H9 (cell line): ENCODE measurements at regions not wholly inside any gene's neighbourhood (a gene's known extent, or its start where the extent isn't known, plus 50 kb on each side); places are given as distances from the start of the nearest gene placed in this dataset.

ENCODE experiments used
- DNase-seq: peaks from one replicate; pipeline ENCODE4 v3.0.0-alpha.2; 2017
- H2AFZ ChIP-seq: one replicate; pipeline ENCODE4 v1.6.1; 2013; ENCODE audit warnings: mild to moderate bottlenecking, low read length, control low read depth, moderate library complexity
- H2AK5ac ChIP-seq: 2 replicates; pipeline ENCODE4 v1.6.1; 2013; ENCODE audit warnings: low read length, control low read depth, mixed read lengths; ENCODE audit not compliant: insufficient read length
- H2BK120ac ChIP-seq: one replicate; pipeline ENCODE4 v1.6.1; 2013; ENCODE audit warnings: low read depth, mild to moderate bottlenecking, low read length, control low read depth, inconsistent platforms; ENCODE audit not compliant: poor library complexity, severe bottlenecking
- H2BK12ac ChIP-seq: 2 replicates; pipeline ENCODE4 v1.6.1; 2013; ENCODE audit warnings: low read length, control low read depth, mixed read lengths, low read depth; ENCODE audit not compliant: insufficient read length
- H2BK15ac ChIP-seq: 2 replicates; pipeline ENCODE4 v1.6.1; 2013; ENCODE audit warnings: low read depth, low read length, control low read depth
- H2BK20ac ChIP-seq: one replicate; pipeline ENCODE4 v1.6.1; 2013; ENCODE audit warnings: low read depth, mild to moderate bottlenecking, low read length, control low read depth, inconsistent platforms; ENCODE audit not compliant: poor library complexity, severe bottlenecking
- H2BK5ac ChIP-seq: 2 replicates; pipeline ENCODE4 v1.6.1; 2013; ENCODE audit warnings: low read length, control low read depth, mixed read lengths; ENCODE audit not compliant: insufficient read length
- H3K14ac ChIP-seq: 2 replicates; pipeline ENCODE4 v1.6.1; 2013; ENCODE audit warnings: low read length, control low read depth; ENCODE audit not compliant: insufficient read depth
- H3K18ac ChIP-seq: 2 replicates; pipeline ENCODE4 v1.6.1; 2013; ENCODE audit warnings: low read depth, mild to moderate bottlenecking, mixed read lengths, low read length, control low read depth; ENCODE audit not compliant: insufficient read length
- H3K23ac ChIP-seq: 2 replicates; pipeline ENCODE4 v1.6.1; 2013; ENCODE audit warnings: low read length, control low read depth, mixed read lengths, low read depth; ENCODE audit not compliant: insufficient read length
- H3K23me2 ChIP-seq: 2 replicates; pipeline ENCODE4 v1.6.1; 2013; ENCODE audit warnings: low read depth, mild to moderate bottlenecking, mixed read lengths, low read length, control low read depth; ENCODE audit not compliant: insufficient read length, poor library complexity, severe bottlenecking
- H3K27ac ChIP-seq: 2 replicates; pipeline ENCODE4 v1.5.1; 2013; ENCODE audit warnings: low read length, control low read depth, mixed read lengths, low read depth; ENCODE audit not compliant: insufficient read length
- H3K27me3 ChIP-seq: 2 replicates; pipeline ENCODE4 v1.6.1; 2013; ENCODE audit warnings: low read length, control low read depth, inconsistent platforms; ENCODE audit not compliant: insufficient read depth
- H3K4ac ChIP-seq: 2 replicates; pipeline ENCODE4 v1.6.1; 2013; ENCODE audit warnings: low read depth, mild to moderate bottlenecking, control low read depth, inconsistent platforms, low read length, moderate library complexity
- H3K4me1 ChIP-seq: 2 replicates; pipeline ENCODE4 v1.6.1; 2013; ENCODE audit warnings: low read length, control low read depth, inconsistent platforms; ENCODE audit not compliant: insufficient read depth
- H3K4me2 ChIP-seq: 2 replicates; pipeline ENCODE4 v1.6.1; 2013; ENCODE audit warnings: low read length, control low read depth, mixed read lengths; ENCODE audit not compliant: insufficient read length, insufficient read depth
- H3K56ac ChIP-seq: 2 replicates; pipeline ENCODE4 v1.6.1; 2013; ENCODE audit warnings: low read depth, mild to moderate bottlenecking, mixed read lengths, low read length, control low read depth; ENCODE audit not compliant: insufficient read length
- H3K79me1 ChIP-seq: 2 replicates; pipeline ENCODE4 v1.6.1; 2013; ENCODE audit warnings: low read depth, mild to moderate bottlenecking, moderate library complexity, low read length, control low read depth, inconsistent platforms; ENCODE audit not compliant: insufficient read depth, poor library complexity, severe bottlenecking
- H3K79me2 ChIP-seq: 2 replicates; pipeline ENCODE4 v1.6.1; 2013; ENCODE audit warnings: low read length, control low read depth, inconsistent platforms; ENCODE audit not compliant: insufficient read depth
- H3K9ac ChIP-seq: 2 replicates; pipeline ENCODE4 v1.6.1; 2013; ENCODE audit warnings: low read length, control low read depth, mixed read lengths; ENCODE audit not compliant: insufficient read length; ENCODE audit errors: extremely low read depth
- H3K9me3 ChIP-seq: one replicate; pipeline ENCODE4 v1.6.1; 2013; ENCODE audit warnings: low read depth, low read length, inconsistent platforms; ENCODE audit not compliant: control insufficient read depth
- H3T11ph ChIP-seq: one replicate; pipeline ENCODE4 v1.6.1; 2013; ENCODE audit warnings: mild to moderate bottlenecking, low read length, control low read depth, inconsistent platforms
- H4K20me1 ChIP-seq: one replicate; pipeline ENCODE4 v1.6.1; 2013; ENCODE audit not compliant: control insufficient read depth, insufficient read length, insufficient read depth
- H4K5ac ChIP-seq: 2 replicates; pipeline ENCODE4 v1.6.1; 2013; ENCODE audit warnings: low read depth, mild to moderate bottlenecking, mixed read lengths, low read length, control low read depth; ENCODE audit not compliant: insufficient read length
- H4K8ac ChIP-seq: replicated peaks from 2 replicates; pipeline ENCODE4 v1.6.1; 2013; ENCODE audit warnings: low read length, control low read depth, mixed read lengths, low read depth; ENCODE audit not compliant: insufficient read length
- H4K91ac ChIP-seq: 2 replicates; pipeline ENCODE4 v1.6.1; 2013; ENCODE audit warnings: low read depth, mild to moderate bottlenecking, moderate library complexity, mixed read lengths, low read length, control low read depth; ENCODE audit not compliant: insufficient read length
- H3K27ac Mint-ChIP-seq, 3 experiments: 2 replicates in 2 of 3; 3 replicates in 1 of 3; pipeline ENCODE4 v1.8.0; 2020 to 2021; ENCODE audit warnings: mixed read lengths in 3 of 3, mild to moderate bottlenecking in 1 of 3, moderate library complexity in 1 of 3
- H3K27me3 Mint-ChIP-seq: 2 replicates; pipeline ENCODE4 v1.8.0; 2021; ENCODE audit warnings: low read depth, mild to moderate bottlenecking, moderate library complexity, mixed read lengths
- H3K36me3 Mint-ChIP-seq, 3 experiments: 2 replicates in 2 of 3; 3 replicates in 1 of 3; pipeline ENCODE4 v1.8.0; 2020 to 2021; ENCODE audit warnings: low read depth in 3 of 3, mixed read lengths in 3 of 3; ENCODE audit not compliant: insufficient read depth in 1 of 3
- H3K4me1 Mint-ChIP-seq, 2 experiments: 2 replicates each; pipeline ENCODE4 v1.8.0; 2020; ENCODE audit warnings: mixed read lengths in 2 of 2
- H3K4me3 Mint-ChIP-seq, 2 experiments: 2 replicates in 1 of 2; 3 replicates in 1 of 2; pipeline ENCODE4 v1.8.0; 2020 to 2021; ENCODE audit warnings: mild to moderate bottlenecking in 2 of 2, mixed read lengths in 2 of 2, moderate library complexity in 1 of 2
- H3K9me3 Mint-ChIP-seq, 2 experiments: 2 replicates in 1 of 2; 3 replicates in 1 of 2; pipeline ENCODE4 v1.8.0; 2020; ENCODE audit warnings: mild to moderate bottlenecking in 2 of 2, mixed read lengths in 2 of 2, moderate library complexity in 1 of 2
- CTCF ChIP-seq: fragments of 200-600 bp; sonication (generic); conservative IDR thresholded peaks from 3 replicates; pipeline ENCODE4 v1.8.0; 2021; ENCODE audit warnings: antibody characterized with exemption, mild to moderate bottlenecking
- WGBS: extraction: QIAGEN DNeasy Blood & Tissue Kit; methylation state at CpG from one replicate; pipeline ENCODE4 v1.1.7; 2013; ENCODE audit warnings: missing lambda C conversion rate, low lambda C conversion rate, mixed read lengths; ENCODE audit not compliant: insufficient read length; ENCODE audit errors: extremely low coverage; 5-methylcytosine and 5-hydroxymethylcytosine counted together

DNA sequence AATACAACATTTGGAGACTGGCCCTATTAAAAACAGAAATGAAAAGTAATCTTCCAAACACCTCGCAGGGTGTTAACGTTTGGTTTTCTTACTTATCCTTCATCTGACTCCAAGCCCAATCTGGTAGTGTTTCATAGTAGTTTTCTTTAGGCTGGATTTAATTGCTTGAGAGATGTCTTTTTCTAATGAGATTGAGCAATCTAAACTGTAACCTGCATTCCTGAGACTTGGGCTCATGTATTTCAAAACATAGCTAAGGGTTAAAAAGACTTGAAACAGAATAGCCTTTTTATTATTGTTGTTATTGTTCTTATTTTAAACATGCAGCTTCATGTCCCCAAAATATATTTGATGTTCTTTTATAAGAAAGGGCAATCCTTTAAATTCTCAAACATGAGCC, 278.9 kb downstream of the TGFB2 start:
- Histone ChIP-seq H4K5ac (no peak overlapping the region), H3K4me2 (no peak overlapping the region), H4K20me1 (no peaks in the 10 kb centered on the region), H4K8ac (no peak overlapping the region), H3K9me3 (no peaks in the 10 kb centered on the region), H3K9ac (no peak overlapping the region), H3K23ac (no peak overlapping the region), H2BK20ac (no peak overlapping the region), H3K79me2 (no peaks in the 10 kb centered on the region), H3K14ac (no peak overlapping the region), H2AK5ac (no peak overlapping the region), H3K18ac (no peak overlapping the region), H2BK12ac (no peak overlapping the region), H3K79me1 (no peaks in the 10 kb centered on the region), H3K56ac (no peak overlapping the region), H3T11ph (no peak overlapping the region), H4K91ac (no peak overlapping the region), H3K4me1 (no peaks in the 10 kb centered on the region), H2BK120ac (no peak overlapping the region), H2BK15ac (no peak overlapping the region), H2AFZ (no peak overlapping the region), H2BK5ac (no peak overlapping the region), H3K27me3 (no peaks in the 10 kb centered on the region), H3K27ac (no peak overlapping the region), H3K23me2 (no peaks in the 10 kb centered on the region), H3K4ac (no peak overlapping the region)
- H3K27me3 Mint-ChIP-seq = no peaks in the 10 kb centered on the region
- TF ChIP-seq CTCF = no peak
- no peaks in the 10 kb centered on the region for H3K4me1 Mint-ChIP-seq
- DNase-seq = no peak
- H3K36me3 Mint-ChIP-seq = peaks cover 4 to 11% (median 5%) of the 10 kb centered on the region in 3 experiments; a peak in 5 of 7 replicates
- H3K4me3 Mint-ChIP-seq = no peak overlapping the region
- H3K9me3 Mint-ChIP-seq = peaks cover 13% of the 10 kb centered on the region in 2 experiments; a peak in 4 of 5 replicates
- H3K27ac Mint-ChIP-seq = no peak overlapping the region
- no CpG with 5 or more reads among the region's 2 CpGs for WGBS
